CD14-positive monocyte (primary cell): ENCODE measurements at regions not wholly inside any gene's neighbourhood (a gene's known extent, or its start where the extent isn't known, plus 50 kb on each side); places are given as distances from the start of the nearest gene placed in this dataset.

Source experiments
- DNase-seq, 3 donors: peaks; one replicate each; pipeline ENCODE4 v3.0.0-alpha.2; 2011 to 2022
- H2AFZ ChIP-seq: 2 replicates; pipeline ENCODE4 v1.6.0; 2012; ENCODE audit warnings: mild to moderate bottlenecking, low read depth, low read length, inconsistent platforms; ENCODE audit not compliant: insufficient read depth, poor library complexity, severe bottlenecking
- H3K27ac ChIP-seq, 2 donors: 1 replicate in 1 of 2; 2 replicates in 1 of 2; pipeline ENCODE4 v1.5.1; 2012 to 2013; ENCODE audit warnings: low read length in 2 of 2, control low read depth in 1 of 2, inconsistent platforms in 1 of 2, low read depth in 1 of 2, mild to moderate bottlenecking in 1 of 2
- H3K27me3 ChIP-seq, 2 donors: one replicate each; pipeline versions ENCODE4 v1.6.0 to v1.6.1; 2011 to 2013; ENCODE audit warnings: low read length in 2 of 2; ENCODE audit not compliant: control insufficient read depth in 2 of 2, insufficient read depth in 2 of 2
- H3K36me3 ChIP-seq, 2 donors: replicated peaks in 1 of 2; 1 replicate in 1 of 2; 2 replicates in 1 of 2; pipeline versions ENCODE4 v1.5.1 to v1.6.1; 2012 to 2013; ENCODE audit warnings: low read length in 2 of 2, control low read depth in 1 of 2, inconsistent platforms in 1 of 2, mild to moderate bottlenecking in 1 of 2; ENCODE audit not compliant: insufficient read depth in 2 of 2, control insufficient read depth in 1 of 2
- H3K4me1 ChIP-seq, 2 donors: 1 replicate in 1 of 2; 2 replicates in 1 of 2; pipeline versions ENCODE4 v1.5.1 to v1.6.1; 2012 to 2013; ENCODE audit warnings: low read length in 2 of 2, control low read depth in 1 of 2, inconsistent platforms in 1 of 2, mild to moderate bottlenecking in 1 of 2, moderate library complexity in 1 of 2; ENCODE audit not compliant: insufficient read depth in 2 of 2, control insufficient read depth in 1 of 2
- H3K4me2 ChIP-seq: replicated peaks from 2 replicates; pipeline ENCODE3; 2012; ENCODE audit warnings: low read length, moderate library complexity, mild to moderate bottlenecking; ENCODE audit not compliant: poor library complexity, severe bottlenecking; ENCODE audit errors: extremely low read depth
- H3K4me3 ChIP-seq, 3 experiments: fragments of 200-600 bp in 1 of 3; sonication (generic) in 1 of 3; replicated peaks in 1 of 3; 1 replicate in 2 of 3; 2 replicates in 1 of 3; pipeline ENCODE4 v1.5.1; 2011 to 2013; ENCODE audit warnings: low read length in 3 of 3, mild to moderate bottlenecking in 3 of 3, control low read depth in 2 of 3, low read depth in 2 of 3, inconsistent platforms in 1 of 3, moderate library complexity in 1 of 3
- H3K79me2 ChIP-seq: 2 replicates; pipeline ENCODE4 v1.6.0; 2012; ENCODE audit warnings: mild to moderate bottlenecking, control low read depth, inconsistent platforms, low read length, moderate library complexity; ENCODE audit not compliant: insufficient read depth
- H3K9ac ChIP-seq: 2 replicates; pipeline ENCODE4 v1.6.0; 2017; ENCODE audit warnings: low read length, mild to moderate bottlenecking; ENCODE audit not compliant: insufficient read depth, poor library complexity, severe bottlenecking
- H3K9me3 ChIP-seq, 2 donors: replicated peaks in 1 of 2; 1 replicate in 1 of 2; 2 replicates in 1 of 2; pipeline versions ENCODE4 v1.5.1 to v1.6.1; 2012 to 2013; ENCODE audit warnings: low read length in 2 of 2, control low read depth in 1 of 2; ENCODE audit not compliant: control insufficient read depth in 1 of 2, insufficient read depth in 1 of 2
- H4K20me1 ChIP-seq: 2 replicates; pipeline ENCODE4 v1.6.0; 2012; ENCODE audit warnings: mild to moderate bottlenecking, low read length, control low read depth, moderate library complexity; ENCODE audit not compliant: insufficient read depth
- H3K27ac Mint-ChIP-seq, 7 donors: one replicate each; pipeline ENCODE4 v1.8.0; 2020; ENCODE audit warnings: mild to moderate bottlenecking in 7 of 7, mixed read lengths in 7 of 7, moderate library complexity in 6 of 7, inconsistent platforms in 2 of 7
- H3K27me3 Mint-ChIP-seq, 3 donors: one replicate each; pipeline ENCODE4 v1.8.0; 2021 to 2022; ENCODE audit warnings: low read depth in 3 of 3, mild to moderate bottlenecking in 3 of 3, mixed read lengths in 3 of 3, moderate library complexity in 3 of 3, inconsistent platforms in 1 of 3
- H3K36me3 Mint-ChIP-seq, 2 donors: one replicate each; pipeline ENCODE4 v1.8.0; 2020; ENCODE audit warnings: mixed read lengths in 2 of 2, inconsistent platforms in 1 of 2, mild to moderate bottlenecking in 1 of 2
- H3K4me1 Mint-ChIP-seq: one replicate; pipeline ENCODE4 v1.8.0; 2020; ENCODE audit warnings: mild to moderate bottlenecking, mixed read lengths
- H3K4me3 Mint-ChIP-seq, 2 donors: one replicate each; pipeline ENCODE4 v1.8.0; 2020; ENCODE audit warnings: mild to moderate bottlenecking in 2 of 2, mixed read lengths in 2 of 2, moderate library complexity in 1 of 2
- H3K9me3 Mint-ChIP-seq, 7 donors: one replicate each; pipeline ENCODE4 v1.8.0; 2020 to 2022; ENCODE audit warnings: mixed read lengths in 7 of 7, mild to moderate bottlenecking in 6 of 7, moderate library complexity in 6 of 7, inconsistent platforms in 2 of 7
- WGBS: methylation state at CpG from one replicate; pipeline ENCODE4 v1.1.5; 2013; ENCODE audit warnings: missing lambda C conversion rate; ENCODE audit not compliant: insufficient coverage; 5-methylcytosine and 5-hydroxymethylcytosine counted together
- intact Hi-C, 2 donors: fragments of 100-400 bp; cut with micrococcal nuclease; formaldehyde crosslinking; loops; one replicate each; pipeline versions ENCODE4 v1.15.0 to v1.15.1; 2023
- TF ChIP-seq, protein P1 (sequence below): fragments of 200-600 bp; IDR thresholded peaks from one replicate; pipeline ENCODE4 v1.8.0; 2022; ENCODE audit warnings: antibody characterized with exemption, mild to moderate bottlenecking

DNA sequence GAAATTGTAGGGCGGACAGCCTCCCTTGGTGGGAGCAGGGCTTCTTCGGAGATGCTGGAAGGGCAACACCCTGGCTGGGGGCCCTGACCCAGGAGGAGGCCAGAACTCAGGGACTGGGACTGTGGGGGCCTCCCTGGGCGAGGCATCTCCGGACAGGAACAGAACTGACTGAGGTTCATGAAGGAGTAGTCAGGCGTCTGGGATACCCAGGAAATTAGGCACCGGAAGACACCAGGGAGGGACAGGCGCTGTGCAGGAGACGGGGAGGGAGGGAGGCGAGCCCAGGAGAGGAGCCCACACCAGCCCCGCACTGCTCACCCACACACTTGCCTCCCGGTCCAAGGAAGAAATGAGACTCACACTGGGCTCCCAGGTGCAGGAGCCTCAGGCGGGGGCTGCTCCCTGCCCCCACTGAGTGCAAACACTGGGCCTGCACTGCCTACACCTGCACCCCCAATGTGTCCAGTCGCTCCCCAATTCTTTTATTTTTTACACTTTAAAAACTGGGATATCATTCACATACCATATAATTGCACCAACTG lies 262.6 kb upstream of the SFSWAP start:
- no peaks in the 10 kb centered on the region for H3K9me3 ChIP-seq
- H4K20me1 ChIP-seq = no peaks in the 10 kb centered on the region
- no peak overlapping the region for H3K4me3 ChIP-seq
- Mint-ChIP-seq H3K9me3 (peaks cover 0 to 7% (median 0%) of the 10 kb centered on the region in 7 donors), H3K4me3 (no peak overlapping the region), H3K27me3 (peaks cover 1 to 7% (median 5%) of the 10 kb centered on the region in 3 donors), H3K36me3 (no peaks in the 10 kb centered on the region), H3K4me1 (peaks cover 4% of the 10 kb centered on the region), H3K27ac (no peak overlapping the region)
- H3K9ac ChIP-seq = no peak overlapping the region
- H3K27ac ChIP-seq = no peak overlapping the region
- intact Hi-C loops = no loop called here
- H3K36me3 ChIP-seq = no peaks in the 10 kb centered on the region
- TF ChIP-seq, protein P1, sequence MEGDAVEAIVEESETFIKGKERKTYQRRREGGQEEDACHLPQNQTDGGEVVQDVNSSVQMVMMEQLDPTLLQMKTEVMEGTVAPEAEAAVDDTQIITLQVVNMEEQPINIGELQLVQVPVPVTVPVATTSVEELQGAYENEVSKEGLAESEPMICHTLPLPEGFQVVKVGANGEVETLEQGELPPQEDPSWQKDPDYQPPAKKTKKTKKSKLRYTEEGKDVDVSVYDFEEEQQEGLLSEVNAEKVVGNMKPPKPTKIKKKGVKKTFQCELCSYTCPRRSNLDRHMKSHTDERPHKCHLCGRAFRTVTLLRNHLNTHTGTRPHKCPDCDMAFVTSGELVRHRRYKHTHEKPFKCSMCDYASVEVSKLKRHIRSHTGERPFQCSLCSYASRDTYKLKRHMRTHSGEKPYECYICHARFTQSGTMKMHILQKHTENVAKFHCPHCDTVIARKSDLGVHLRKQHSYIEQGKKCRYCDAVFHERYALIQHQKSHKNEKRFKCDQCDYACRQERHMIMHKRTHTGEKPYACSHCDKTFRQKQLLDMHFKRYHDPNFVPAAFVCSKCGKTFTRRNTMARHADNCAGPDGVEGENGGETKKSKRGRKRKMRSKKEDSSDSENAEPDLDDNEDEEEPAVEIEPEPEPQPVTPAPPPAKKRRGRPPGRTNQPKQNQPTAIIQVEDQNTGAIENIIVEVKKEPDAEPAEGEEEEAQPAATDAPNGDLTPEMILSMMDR = no peak
- no peak overlapping the region for H2AFZ ChIP-seq
- H3K27me3 ChIP-seq = no peaks in the 10 kb centered on the region
- DNase-seq = no peak
- no peak overlapping the region for H3K4me2 ChIP-seq
- no peaks in the 10 kb centered on the region for H3K79me2 ChIP-seq
- 77% methylated on average over 5 of the region's 13 CpGs for WGBS
- no peaks in the 10 kb centered on the region for H3K4me1 ChIP-seq

DNA sequence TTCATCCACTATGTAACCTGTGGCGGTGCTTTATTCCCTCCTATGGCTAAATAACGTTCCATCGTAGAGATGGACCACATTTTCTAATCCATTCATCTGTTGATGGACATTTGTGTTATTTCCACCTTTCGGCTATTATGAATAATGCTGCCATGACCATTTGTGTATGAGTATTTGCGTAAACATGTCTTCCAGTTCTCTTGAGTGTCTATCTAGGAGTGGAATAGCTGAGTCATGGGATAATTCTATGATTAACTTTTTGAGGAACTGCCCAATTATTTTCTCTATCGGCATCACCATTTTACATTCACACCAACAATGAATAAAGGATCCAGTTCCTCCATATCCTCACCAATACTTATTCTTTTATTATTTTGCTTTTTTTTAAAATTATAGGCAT lies 261.9 kb upstream of the SFSWAP start:
- Histone ChIP-seq H3K79me2 (no peaks in the 10 kb centered on the region), H3K27ac (no peak overlapping the region), H3K4me3 (no peak overlapping the region), H2AFZ (no peak overlapping the region), H3K4me2 (no peak overlapping the region), H3K9ac (no peak overlapping the region), H4K20me1 (no peaks in the 10 kb centered on the region), H3K36me3 (no peaks in the 10 kb centered on the region), H3K27me3 (no peaks in the 10 kb centered on the region), H3K4me1 (no peaks in the 10 kb centered on the region), H3K9me3 (no peaks in the 10 kb centered on the region)
- no CpG with 5 or more reads among the region's 6 CpGs for WGBS
- Mint-ChIP-seq H3K36me3 (no peaks in the 10 kb centered on the region), H3K9me3 (peaks cover 0 to 7% (median 0%) of the 10 kb centered on the region in 7 donors), H3K4me1 (peaks cover 4% of the 10 kb centered on the region), H3K27ac (no peak overlapping the region), H3K4me3 (no peak overlapping the region), H3K27me3 (peaks cover 1 to 6% (median 4%) of the 10 kb centered on the region in 3 donors)
- intact Hi-C loops = no loop called here
- TF ChIP-seq, protein P1 = no peak
- no peak for DNase-seq
